Transverse colon (tissue), 4 donors: ENCODE measurements at regions not wholly inside any gene's neighbourhood (a gene's known extent, or its start where the extent isn't known, plus 50 kb on each side); places are given as distances from the start of the nearest gene placed in this dataset.

Experiments used
- EP300 ChIP-seq: sonication (generic); formaldehyde crosslinking; IDR thresholded peaks from one replicate; pipeline ENCODE4 v1.6.1; 2017; ENCODE audit warnings: antibody characterized with exemption, low read depth
- POLR2A ChIP-seq: fragments of 450-650 bp; IDR thresholded peaks from one replicate; pipeline ENCODE4 v1.6.1; 2016; ENCODE audit warnings: antibody characterized with exemption, mild to moderate bottlenecking, moderate library complexity
- POLR2AphosphoS5 ChIP-seq, 3 donors: sonication (generic); formaldehyde crosslinking; IDR thresholded peaks; one replicate each; pipeline ENCODE4 v1.6.1; 2016; ENCODE audit warnings: antibody characterized with exemption in 3 of 3
- TF ChIP-seq, protein P1 (sequence below), 5 experiments: fragments of 200-600 bp in 3 of 5; fragments of 450-650 bp in 2 of 5; sonication (generic) in 3 of 5; IDR thresholded peaks; 1 replicate in 2 of 5; 2 replicates in 3 of 5; pipeline ENCODE4 v1.5.1; 2016 to 2017; ENCODE audit warnings: antibody characterized with exemption in 5 of 5, inconsistent platforms in 3 of 5, mild to moderate bottlenecking in 2 of 5, moderate library complexity in 1 of 5

DNA sequence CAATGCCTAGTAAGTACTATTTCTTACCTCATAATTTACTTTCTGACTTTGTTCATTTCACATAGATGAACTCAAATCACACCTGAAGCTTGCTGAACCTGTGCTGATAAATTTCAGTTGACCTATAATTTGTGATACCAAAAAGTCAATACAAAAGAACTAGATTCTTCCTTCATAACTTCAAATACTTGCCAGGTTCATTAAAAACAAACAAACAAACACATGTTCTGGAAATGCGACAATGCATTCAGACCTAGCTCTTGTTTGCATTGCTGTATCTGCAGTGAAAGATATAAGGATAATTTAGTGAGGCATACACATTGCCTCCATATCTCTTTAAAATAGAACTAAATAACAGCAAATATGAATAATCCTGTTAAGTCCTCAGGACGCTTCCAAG, 221.3 kb downstream of the GXYLT1 start:
- TF ChIP-seq, protein P1, sequence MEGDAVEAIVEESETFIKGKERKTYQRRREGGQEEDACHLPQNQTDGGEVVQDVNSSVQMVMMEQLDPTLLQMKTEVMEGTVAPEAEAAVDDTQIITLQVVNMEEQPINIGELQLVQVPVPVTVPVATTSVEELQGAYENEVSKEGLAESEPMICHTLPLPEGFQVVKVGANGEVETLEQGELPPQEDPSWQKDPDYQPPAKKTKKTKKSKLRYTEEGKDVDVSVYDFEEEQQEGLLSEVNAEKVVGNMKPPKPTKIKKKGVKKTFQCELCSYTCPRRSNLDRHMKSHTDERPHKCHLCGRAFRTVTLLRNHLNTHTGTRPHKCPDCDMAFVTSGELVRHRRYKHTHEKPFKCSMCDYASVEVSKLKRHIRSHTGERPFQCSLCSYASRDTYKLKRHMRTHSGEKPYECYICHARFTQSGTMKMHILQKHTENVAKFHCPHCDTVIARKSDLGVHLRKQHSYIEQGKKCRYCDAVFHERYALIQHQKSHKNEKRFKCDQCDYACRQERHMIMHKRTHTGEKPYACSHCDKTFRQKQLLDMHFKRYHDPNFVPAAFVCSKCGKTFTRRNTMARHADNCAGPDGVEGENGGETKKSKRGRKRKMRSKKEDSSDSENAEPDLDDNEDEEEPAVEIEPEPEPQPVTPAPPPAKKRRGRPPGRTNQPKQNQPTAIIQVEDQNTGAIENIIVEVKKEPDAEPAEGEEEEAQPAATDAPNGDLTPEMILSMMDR (IDR thresholded peaks at IDR 0.05), result no peak
- TF ChIP-seq POLR2A (no peak), EP300 (no peak), POLR2AphosphoS5 (IDR thresholded peaks at IDR 0.05) (no peak)
